C4-2B (cell line): ENCODE measurements at regions not wholly inside any gene's neighbourhood (a gene's known extent, or its start where the extent isn't known, plus 50 kb on each side); places are given as distances from the start of the nearest gene placed in this dataset.
"Not testable (repeated sequence)": the region's sequence is repeated elsewhere in the genome, so short reads cannot be mapped to it uniquely, and the experiment has no call there.

ENCODE experiments used
- H3K27ac ChIP-seq: fragments of 450-650 bp; 2 replicates; pipeline ENCODE4 v1.5.1; 2017
- ZFX ChIP-seq: fragments of 450-650 bp; IDR thresholded peaks from 2 replicates; pipeline ENCODE4 v1.6.1; 2017
- TF ChIP-seq, protein P1 (sequence below): fragments of 450-650 bp; conservative IDR thresholded peaks from 2 replicates; pipeline ENCODE4 v1.5.1; 2017; ENCODE audit warnings: mild to moderate bottlenecking

DNA sequence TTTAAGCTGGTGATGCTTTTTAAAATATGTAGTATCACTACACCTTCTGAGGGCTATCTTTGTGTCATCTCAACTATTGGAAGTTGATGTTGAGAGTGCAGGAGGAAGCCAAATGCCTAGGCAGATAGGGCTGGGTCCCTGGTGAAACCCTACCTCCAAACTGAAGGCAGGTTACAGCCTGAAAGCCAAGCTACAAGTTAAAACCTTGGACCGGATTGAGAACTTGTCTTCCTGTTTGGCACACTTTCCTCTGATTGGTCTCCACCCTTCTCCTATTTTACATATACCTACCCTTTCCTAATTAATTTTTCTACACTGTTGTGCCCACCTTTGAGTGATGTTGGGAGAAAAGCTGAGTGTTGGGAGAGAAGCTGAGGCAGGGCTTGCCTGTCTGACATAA lies 287.8 kb upstream of the CNTN5 start:
- no peak overlapping the region for H3K27ac ChIP-seq
- TF ChIP-seq, protein P1, sequence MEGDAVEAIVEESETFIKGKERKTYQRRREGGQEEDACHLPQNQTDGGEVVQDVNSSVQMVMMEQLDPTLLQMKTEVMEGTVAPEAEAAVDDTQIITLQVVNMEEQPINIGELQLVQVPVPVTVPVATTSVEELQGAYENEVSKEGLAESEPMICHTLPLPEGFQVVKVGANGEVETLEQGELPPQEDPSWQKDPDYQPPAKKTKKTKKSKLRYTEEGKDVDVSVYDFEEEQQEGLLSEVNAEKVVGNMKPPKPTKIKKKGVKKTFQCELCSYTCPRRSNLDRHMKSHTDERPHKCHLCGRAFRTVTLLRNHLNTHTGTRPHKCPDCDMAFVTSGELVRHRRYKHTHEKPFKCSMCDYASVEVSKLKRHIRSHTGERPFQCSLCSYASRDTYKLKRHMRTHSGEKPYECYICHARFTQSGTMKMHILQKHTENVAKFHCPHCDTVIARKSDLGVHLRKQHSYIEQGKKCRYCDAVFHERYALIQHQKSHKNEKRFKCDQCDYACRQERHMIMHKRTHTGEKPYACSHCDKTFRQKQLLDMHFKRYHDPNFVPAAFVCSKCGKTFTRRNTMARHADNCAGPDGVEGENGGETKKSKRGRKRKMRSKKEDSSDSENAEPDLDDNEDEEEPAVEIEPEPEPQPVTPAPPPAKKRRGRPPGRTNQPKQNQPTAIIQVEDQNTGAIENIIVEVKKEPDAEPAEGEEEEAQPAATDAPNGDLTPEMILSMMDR: no peak
- TF ChIP-seq ZFX: no peak

DNA sequence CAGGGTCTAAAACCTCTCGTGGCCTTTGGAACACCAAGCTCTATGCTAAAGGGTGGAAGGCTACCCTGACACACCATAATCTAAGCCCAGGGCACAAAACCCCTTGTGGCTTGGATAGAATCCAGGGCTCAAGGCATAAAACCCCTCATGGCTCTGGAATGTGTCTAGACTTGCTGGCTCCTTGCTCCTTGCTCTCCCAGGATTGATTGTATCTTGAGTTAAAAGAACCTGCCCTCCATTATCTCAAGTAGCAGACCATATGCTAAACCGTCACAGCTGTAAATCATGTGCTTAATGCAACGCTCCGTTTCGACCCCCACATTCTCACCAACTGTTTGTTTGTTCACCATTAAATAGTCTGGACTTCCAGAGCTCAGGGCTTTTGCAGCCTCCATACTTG lies 287.4 kb upstream of the CNTN5 start:
- H3K27ac ChIP-seq: not testable (repeated sequence)

DNA sequence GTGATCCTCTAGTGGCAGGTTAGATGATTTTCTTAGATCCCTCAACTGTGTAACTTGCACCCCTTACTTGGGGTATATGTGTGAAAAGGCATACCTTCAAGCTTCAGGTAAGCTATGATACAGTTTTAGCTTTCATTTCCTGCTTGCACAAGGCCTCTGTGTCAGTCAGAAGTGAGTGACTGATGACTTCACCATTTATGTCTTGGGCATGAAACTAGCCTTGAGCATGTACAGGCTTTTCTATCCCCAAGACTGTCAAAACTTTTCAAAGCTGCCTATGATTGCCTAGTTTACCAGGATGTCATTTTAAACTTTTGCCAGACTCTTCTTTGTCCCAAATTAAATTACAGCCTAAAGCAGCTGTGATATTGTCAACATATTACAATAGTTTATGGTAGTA lies 286.1 kb upstream of the CNTN5 start:
- TF ChIP-seq ZFX: no peak
- TF ChIP-seq, protein P1: no peak
- no peak overlapping the region for H3K27ac ChIP-seq

DNA sequence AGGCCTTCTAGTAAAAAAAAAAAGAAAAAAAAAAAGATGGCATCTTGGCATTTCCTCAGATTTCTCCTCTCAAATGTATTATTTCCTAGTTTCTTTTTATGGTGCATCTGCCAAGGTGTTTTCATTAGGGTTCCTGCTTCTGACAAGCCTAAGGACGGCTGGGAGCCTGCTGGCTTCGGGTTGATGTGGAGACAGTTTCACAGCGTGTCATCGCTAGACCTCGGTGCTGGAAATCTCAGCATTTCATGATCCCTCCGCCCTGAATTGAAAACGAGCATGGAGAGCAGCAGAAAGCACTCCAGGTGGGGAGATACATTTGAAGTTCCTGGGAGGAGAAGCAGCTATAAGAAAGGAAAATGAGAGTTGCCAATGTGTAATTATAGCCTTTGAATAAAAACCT lies 283.9 kb upstream of the CNTN5 start:
- no peak overlapping the region for H3K27ac ChIP-seq
- TF ChIP-seq, protein P1: no peak
- TF ChIP-seq ZFX: no peak

DNA sequence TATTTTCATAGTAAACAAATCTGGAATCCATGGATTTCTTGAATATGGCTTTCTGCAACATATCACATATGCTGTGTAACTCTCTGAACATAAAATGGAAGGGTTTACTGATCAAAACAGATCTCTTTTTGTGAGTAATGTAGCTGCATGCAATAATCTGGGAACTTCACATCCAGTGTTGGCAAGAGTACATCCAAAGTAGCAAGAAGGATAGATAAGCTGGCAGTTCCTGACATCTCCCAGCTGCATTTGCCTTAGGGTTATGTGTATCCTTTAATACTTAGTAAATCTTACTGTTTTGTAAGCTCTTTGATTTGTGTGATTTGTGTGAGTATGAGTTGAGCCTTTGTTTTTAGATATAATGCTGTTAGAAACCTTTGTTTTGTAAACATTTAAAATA lies 280.4 kb upstream of the CNTN5 start:
- TF ChIP-seq ZFX: no peak
- TF ChIP-seq, protein P1: no peak
- no peak overlapping the region for H3K27ac ChIP-seq

DNA sequence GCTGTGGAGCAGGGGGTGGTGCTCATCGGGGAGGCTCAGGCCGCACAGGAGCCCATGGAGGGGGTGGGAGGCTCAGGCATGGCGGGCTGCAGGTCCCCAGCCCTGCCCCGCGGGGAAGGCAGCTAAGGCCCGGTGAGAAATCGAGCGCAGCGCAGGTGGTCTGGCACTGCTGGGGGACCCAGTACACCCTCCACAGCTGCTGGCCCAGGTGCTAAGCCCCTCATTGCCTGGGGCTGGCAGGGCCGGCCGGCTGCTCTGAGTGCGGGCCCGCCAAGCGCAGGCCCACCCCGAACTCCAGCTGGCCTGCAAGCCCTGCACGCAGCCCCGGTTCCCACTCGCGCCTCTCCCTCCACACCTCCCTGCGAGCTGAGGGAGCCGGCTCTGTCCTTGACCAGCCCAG lies 257.3 kb upstream of the CNTN5 start:
- H3K27ac ChIP-seq: not testable (repeated sequence)

DNA sequence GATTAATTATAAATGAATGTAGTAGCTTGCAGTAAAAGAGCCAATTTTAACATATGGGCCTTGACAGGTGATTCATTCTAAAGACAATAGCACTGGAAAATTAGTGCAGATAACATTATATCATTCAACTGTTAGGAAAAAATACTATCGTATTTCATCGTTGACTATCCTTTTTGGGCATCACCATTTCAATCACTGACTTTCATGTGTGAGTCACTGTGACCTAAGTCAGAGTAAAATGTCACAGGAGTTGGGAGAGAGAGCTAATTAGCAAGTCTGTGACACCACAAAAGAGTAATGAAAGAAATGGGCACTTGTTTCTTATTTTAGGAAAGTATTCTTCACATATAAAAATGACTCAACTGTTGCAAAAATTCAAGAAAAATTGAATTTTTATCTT lies 253.8 kb upstream of the CNTN5 start:
- no peak for TF ChIP-seq ZFX
- TF ChIP-seq, protein P1: no peak
- H3K27ac ChIP-seq: no peak overlapping the region

DNA sequence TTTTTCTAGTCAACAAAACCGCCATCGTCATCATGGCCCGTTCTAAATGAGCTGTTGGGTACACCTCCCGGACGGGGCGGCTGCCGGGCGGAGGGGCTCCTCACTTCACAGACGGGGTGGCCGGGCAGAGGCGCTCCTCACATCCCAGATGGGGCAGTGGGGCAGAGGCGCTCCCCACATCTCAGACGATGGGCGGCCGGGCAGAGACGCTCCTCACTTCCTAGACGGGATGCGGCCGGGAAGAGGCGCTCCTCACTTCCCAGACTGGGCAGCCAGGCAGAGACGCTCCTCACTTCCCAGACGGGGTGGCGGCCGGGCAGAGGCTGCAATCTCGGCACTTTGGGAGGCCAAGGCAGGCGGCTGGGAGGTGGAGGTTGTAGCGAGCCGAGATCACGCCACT lies 250.7 kb upstream of the CNTN5 start:
- H3K27ac ChIP-seq: not testable (repeated sequence)

DNA sequence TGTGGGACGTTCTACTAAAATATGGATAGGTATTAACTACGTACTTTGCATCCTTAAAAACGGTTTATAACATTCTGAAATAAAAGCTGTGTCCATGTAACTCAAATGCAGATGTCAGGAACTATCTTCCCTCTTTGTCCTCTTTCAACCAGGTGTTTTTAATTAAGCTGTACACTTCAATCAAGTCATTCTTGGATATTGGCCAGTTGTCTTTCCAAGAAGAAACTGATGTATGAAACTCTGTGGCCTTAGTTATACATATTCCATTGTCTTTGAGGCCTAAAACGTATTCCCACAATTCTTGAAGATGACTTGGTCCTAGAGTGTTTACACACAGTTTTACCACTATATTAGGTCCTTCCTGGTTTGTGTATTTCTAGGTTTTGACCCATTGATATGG lies 249.0 kb upstream of the CNTN5 start:
- no peak for TF ChIP-seq ZFX
- TF ChIP-seq, protein P1: no peak
- no peak overlapping the region for H3K27ac ChIP-seq
